ENCODE measurements at regions not wholly inside any gene's neighbourhood (a gene's known extent, or its start where the extent isn't known, plus 50 kb on each side); places are given as distances from the start of the nearest gene placed in this dataset.
A peak's percentile ranks its signal among the peaks of the same experiment; 100 is the strongest.

DNA sequence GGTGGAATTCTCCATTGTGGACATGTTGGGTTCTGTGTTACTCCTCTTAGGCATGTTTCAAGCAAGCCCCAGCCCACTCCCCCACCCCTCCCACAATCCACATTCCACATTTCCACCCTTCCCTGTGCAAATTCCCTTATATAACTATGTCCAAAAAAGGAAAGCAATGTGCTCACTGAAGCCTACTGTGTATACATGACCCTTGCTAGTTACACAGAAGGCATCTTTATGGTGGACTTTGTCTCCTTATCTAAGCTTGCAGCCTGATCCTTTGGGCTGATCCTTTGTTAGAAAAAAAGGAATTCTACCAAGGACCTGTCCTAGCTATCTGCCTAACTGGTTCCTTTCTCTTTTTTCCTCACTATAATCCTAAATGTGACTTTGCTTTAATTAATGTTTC, 796.8 kb downstream of the NLGN4X start:
- no peaks in the 10 kb centered on the region for H3K4me1 ChIP-seq (ENCODE audit: insufficient read depth, low read length)
- TF ChIP-seq EZH2 (IDR thresholded peaks at IDR 0.05; ENCODE audit: insufficient read depth, low read length): no peak
- TF ChIP-seq, protein P1, sequence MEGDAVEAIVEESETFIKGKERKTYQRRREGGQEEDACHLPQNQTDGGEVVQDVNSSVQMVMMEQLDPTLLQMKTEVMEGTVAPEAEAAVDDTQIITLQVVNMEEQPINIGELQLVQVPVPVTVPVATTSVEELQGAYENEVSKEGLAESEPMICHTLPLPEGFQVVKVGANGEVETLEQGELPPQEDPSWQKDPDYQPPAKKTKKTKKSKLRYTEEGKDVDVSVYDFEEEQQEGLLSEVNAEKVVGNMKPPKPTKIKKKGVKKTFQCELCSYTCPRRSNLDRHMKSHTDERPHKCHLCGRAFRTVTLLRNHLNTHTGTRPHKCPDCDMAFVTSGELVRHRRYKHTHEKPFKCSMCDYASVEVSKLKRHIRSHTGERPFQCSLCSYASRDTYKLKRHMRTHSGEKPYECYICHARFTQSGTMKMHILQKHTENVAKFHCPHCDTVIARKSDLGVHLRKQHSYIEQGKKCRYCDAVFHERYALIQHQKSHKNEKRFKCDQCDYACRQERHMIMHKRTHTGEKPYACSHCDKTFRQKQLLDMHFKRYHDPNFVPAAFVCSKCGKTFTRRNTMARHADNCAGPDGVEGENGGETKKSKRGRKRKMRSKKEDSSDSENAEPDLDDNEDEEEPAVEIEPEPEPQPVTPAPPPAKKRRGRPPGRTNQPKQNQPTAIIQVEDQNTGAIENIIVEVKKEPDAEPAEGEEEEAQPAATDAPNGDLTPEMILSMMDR (IDR thresholded peaks at IDR 0.05; ENCODE audit: insufficient read depth, low read depth, low read length): no peak
- H3K27ac ChIP-seq (ENCODE audit: low read depth, low read length): no peak overlapping the region
- H3K4me3 ChIP-seq (ENCODE audit: insufficient read depth, low read depth, low read length): no peak overlapping the region
- H3K9me3 ChIP-seq (ENCODE audit: insufficient read depth, low read depth, low read length): no peaks in the 10 kb centered on the region
- no peak overlapping the region for H3K4me2 ChIP-seq (ENCODE audit: low read length)
- FAIRE-seq: peak; percentile 97
- no peaks in the 10 kb centered on the region for H3K27me3 ChIP-seq (ENCODE audit: insufficient read depth, low read length)
- no peaks in the 10 kb centered on the region for H4K20me1 ChIP-seq (ENCODE audit: insufficient read depth, low read length)
- no peak for DNase-seq (ENCODE audit: low read depth)
- no peaks in the 10 kb centered on the region for H3K4me1 Mint-ChIP-seq (ENCODE audit: low read depth, unreplicated experiment)
- no peak overlapping the region for H3K9ac ChIP-seq (ENCODE audit: low read length)
- no peaks in the 10 kb centered on the region for H3K79me2 ChIP-seq (ENCODE audit: insufficient read depth, low read length)
- no peak overlapping the region for H3K4me3 Mint-ChIP-seq (ENCODE audit: unreplicated experiment)
- H3K27ac Mint-ChIP-seq (ENCODE audit: unreplicated experiment): peak overlapping the region; percentile 4
- H3K27me3 Mint-ChIP-seq (ENCODE audit: low read depth, unreplicated experiment): no peaks in the 10 kb centered on the region
- H3K9me3 Mint-ChIP-seq (ENCODE audit: unreplicated experiment): no peaks in the 10 kb centered on the region
- no peaks in the 10 kb centered on the region for H3K36me3 Mint-ChIP-seq (ENCODE audit: low read depth, unreplicated experiment)
- no peaks in the 10 kb centered on the region for H3K36me3 ChIP-seq (ENCODE audit: insufficient read depth, low read length)
- H2AFZ ChIP-seq (ENCODE audit: low read depth, low read length): no peak overlapping the region

DNA sequence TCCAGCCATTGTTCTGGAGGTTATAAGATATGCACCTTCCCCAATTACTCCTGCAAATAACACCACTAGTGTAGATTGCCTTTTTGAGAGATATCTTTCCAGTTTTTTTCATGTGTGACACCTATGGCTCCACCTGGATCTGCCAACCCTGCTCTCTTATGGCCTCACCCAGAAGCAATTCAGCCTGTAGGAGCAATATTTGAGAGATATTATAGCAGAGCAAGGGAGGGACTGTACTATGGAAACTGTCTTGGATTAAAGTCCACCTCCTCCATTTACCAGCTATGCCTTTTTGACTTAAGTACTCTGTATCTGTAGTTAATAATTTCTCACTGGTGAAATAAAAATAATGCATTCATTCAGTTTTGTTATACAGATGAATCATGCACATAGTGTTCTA, 803.5 kb downstream of the NLGN4X start:
- no peaks in the 10 kb centered on the region for H3K4me1 ChIP-seq (ENCODE audit: insufficient read depth, low read length)
- H3K4me3 ChIP-seq (ENCODE audit: insufficient read depth, low read depth, low read length): no peak overlapping the region
- FAIRE-seq: no peak
- Mint-ChIP-seq H3K4me1 (ENCODE audit: low read depth, unreplicated experiment) (no peaks in the 10 kb centered on the region), H3K4me3 (ENCODE audit: unreplicated experiment) (no peak overlapping the region), H3K9me3 (ENCODE audit: unreplicated experiment) (peaks cover 3% of the 10 kb centered on the region), H3K27me3 (ENCODE audit: low read depth, unreplicated experiment) (no peaks in the 10 kb centered on the region), H3K27ac (ENCODE audit: unreplicated experiment) (no peak overlapping the region), H3K36me3 (ENCODE audit: low read depth, unreplicated experiment) (no peaks in the 10 kb centered on the region)
- no peak overlapping the region for H3K4me2 ChIP-seq (ENCODE audit: low read length)
- no peak overlapping the region for H2AFZ ChIP-seq (ENCODE audit: low read depth, low read length)
- H3K27me3 ChIP-seq (ENCODE audit: insufficient read depth, low read length): no peaks in the 10 kb centered on the region
- H3K9me3 ChIP-seq (ENCODE audit: insufficient read depth, low read depth, low read length): no peaks in the 10 kb centered on the region
- H4K20me1 ChIP-seq (ENCODE audit: insufficient read depth, low read length): no peaks in the 10 kb centered on the region
- no peak for DNase-seq (ENCODE audit: low read depth)
- no peak overlapping the region for H3K27ac ChIP-seq (ENCODE audit: low read depth, low read length)
- H3K9ac ChIP-seq (ENCODE audit: low read length): no peak overlapping the region
- TF ChIP-seq EZH2 (IDR thresholded peaks at IDR 0.05; ENCODE audit: insufficient read depth, low read length): no peak
- TF ChIP-seq, protein P1 (IDR thresholded peaks at IDR 0.05; ENCODE audit: insufficient read depth, low read depth, low read length): no peak
- no peaks in the 10 kb centered on the region for H3K79me2 ChIP-seq (ENCODE audit: insufficient read depth, low read length)
- no peaks in the 10 kb centered on the region for H3K36me3 ChIP-seq (ENCODE audit: insufficient read depth, low read length)

DNA sequence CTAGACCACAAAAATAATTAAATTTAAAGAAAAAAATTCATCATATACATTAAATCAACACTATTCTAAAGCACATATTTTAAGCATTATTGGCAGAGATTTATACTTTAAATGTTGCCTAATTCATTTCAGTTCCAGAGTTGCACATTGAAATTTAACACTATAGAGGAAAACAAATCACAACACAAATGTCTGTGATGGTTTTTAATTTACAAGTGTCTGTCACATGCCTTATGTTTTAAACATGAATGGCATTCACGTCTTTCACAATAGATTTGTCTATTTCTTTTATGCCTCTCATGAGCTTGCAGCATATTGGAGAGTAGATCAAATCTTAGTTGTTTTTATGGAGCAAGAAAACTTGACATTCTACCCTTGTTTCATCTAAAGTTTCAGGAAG, 811.3 kb downstream of the NLGN4X start:
- Histone ChIP-seq H3K9ac (ENCODE audit: low read length) (no peak overlapping the region), H3K4me2 (ENCODE audit: low read length) (no peak overlapping the region), H2AFZ (ENCODE audit: low read depth, low read length) (no peak overlapping the region), H4K20me1 (ENCODE audit: insufficient read depth, low read length) (no peaks in the 10 kb centered on the region), H3K79me2 (ENCODE audit: insufficient read depth, low read length) (no peaks in the 10 kb centered on the region), H3K36me3 (ENCODE audit: insufficient read depth, low read length) (no peaks in the 10 kb centered on the region), H3K27ac (ENCODE audit: low read depth, low read length) (no peak overlapping the region), H3K9me3 (ENCODE audit: insufficient read depth, low read depth, low read length) (no peaks in the 10 kb centered on the region), H3K4me3 (ENCODE audit: insufficient read depth, low read depth, low read length) (no peak overlapping the region), H3K27me3 (ENCODE audit: insufficient read depth, low read length) (no peaks in the 10 kb centered on the region), H3K4me1 (ENCODE audit: insufficient read depth, low read length) (no peaks in the 10 kb centered on the region)
- DNase-seq (ENCODE audit: low read depth) (no peak), FAIRE-seq (peak; percentile 82)
- Mint-ChIP-seq H3K9me3 (ENCODE audit: unreplicated experiment) (no peaks in the 10 kb centered on the region), H3K27ac (ENCODE audit: unreplicated experiment) (no peak overlapping the region), H3K27me3 (ENCODE audit: low read depth, unreplicated experiment) (no peaks in the 10 kb centered on the region), H3K36me3 (ENCODE audit: low read depth, unreplicated experiment) (no peaks in the 10 kb centered on the region), H3K4me3 (ENCODE audit: unreplicated experiment) (no peak overlapping the region), H3K4me1 (ENCODE audit: low read depth, unreplicated experiment) (no peaks in the 10 kb centered on the region)
- no peak for TF ChIP-seq EZH2 (IDR thresholded peaks at IDR 0.05; ENCODE audit: insufficient read depth, low read length)
- TF ChIP-seq, protein P1 (IDR thresholded peaks at IDR 0.05; ENCODE audit: insufficient read depth, low read depth, low read length): no peak

All from astrocyte (in vitro differentiated cells and primary cell).